Vagina (tissue), 2 donors: ENCODE measurements at regions not wholly inside any gene's neighbourhood (a gene's known extent, or its start where the extent isn't known, plus 50 kb on each side); places are given as distances from the start of the nearest gene placed in this dataset.

ENCODE experiments used
- POLR2A ChIP-seq, 2 donors: fragments of 450-650 bp; IDR thresholded peaks; one replicate each; pipeline ENCODE4 v1.6.1; 2017; ENCODE audit warnings: antibody characterized with exemption in 2 of 2, mild to moderate bottlenecking in 2 of 2, moderate library complexity in 2 of 2
- POLR2AphosphoS5 ChIP-seq, 2 donors: sonication (generic); formaldehyde crosslinking; IDR thresholded peaks; one replicate each; pipeline ENCODE4 v1.9.0; 2017; ENCODE audit warnings: antibody characterized with exemption in 2 of 2, mild to moderate bottlenecking in 2 of 2, low read depth in 1 of 2; ENCODE audit not compliant: insufficient read depth in 1 of 2
- TF ChIP-seq, protein P1 (sequence below), 3 experiments: fragments of 450-650 bp in 2 of 3; fragments of 200-600 bp in 1 of 3; sonication (generic) in 1 of 3; IDR thresholded peaks; one replicate each; pipeline ENCODE4 v1.5.1; 2017 to 2019; ENCODE audit warnings: antibody characterized with exemption in 3 of 3, mild to moderate bottlenecking in 2 of 3, moderate library complexity in 2 of 3

DNA sequence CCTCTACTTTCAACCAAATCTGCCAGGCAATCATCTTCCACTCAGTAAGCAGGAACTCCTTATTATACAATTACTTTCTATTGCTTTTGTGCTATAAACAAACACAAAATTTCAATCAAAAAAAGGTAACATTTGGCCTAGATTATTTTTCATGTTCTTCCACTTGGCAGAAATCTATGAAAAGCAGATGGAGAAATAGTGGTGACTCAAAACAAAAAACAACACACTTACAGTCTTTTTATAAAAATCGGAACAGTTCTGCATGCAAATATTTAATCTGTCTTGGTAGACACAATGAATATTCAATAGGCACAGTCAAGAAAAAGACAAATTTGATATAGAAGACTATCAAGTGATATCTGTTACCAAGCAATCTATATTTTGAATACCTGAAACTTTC, 376.8 kb downstream of the RPS29 start:
- TF ChIP-seq, protein P1, sequence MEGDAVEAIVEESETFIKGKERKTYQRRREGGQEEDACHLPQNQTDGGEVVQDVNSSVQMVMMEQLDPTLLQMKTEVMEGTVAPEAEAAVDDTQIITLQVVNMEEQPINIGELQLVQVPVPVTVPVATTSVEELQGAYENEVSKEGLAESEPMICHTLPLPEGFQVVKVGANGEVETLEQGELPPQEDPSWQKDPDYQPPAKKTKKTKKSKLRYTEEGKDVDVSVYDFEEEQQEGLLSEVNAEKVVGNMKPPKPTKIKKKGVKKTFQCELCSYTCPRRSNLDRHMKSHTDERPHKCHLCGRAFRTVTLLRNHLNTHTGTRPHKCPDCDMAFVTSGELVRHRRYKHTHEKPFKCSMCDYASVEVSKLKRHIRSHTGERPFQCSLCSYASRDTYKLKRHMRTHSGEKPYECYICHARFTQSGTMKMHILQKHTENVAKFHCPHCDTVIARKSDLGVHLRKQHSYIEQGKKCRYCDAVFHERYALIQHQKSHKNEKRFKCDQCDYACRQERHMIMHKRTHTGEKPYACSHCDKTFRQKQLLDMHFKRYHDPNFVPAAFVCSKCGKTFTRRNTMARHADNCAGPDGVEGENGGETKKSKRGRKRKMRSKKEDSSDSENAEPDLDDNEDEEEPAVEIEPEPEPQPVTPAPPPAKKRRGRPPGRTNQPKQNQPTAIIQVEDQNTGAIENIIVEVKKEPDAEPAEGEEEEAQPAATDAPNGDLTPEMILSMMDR (IDR thresholded peaks at IDR 0.05): no peak
- TF ChIP-seq POLR2A (IDR thresholded peaks at IDR 0.05) (no peak), POLR2AphosphoS5 (IDR thresholded peaks at IDR 0.05; ENCODE audit: insufficient read depth in 1 of 2, low read depth in 1 of 2) (no peak)
